Keratinocyte (primary cell): ENCODE measurements at regions not wholly inside any gene's neighbourhood (a gene's known extent, or its start where the extent isn't known, plus 50 kb on each side); places are given as distances from the start of the nearest gene placed in this dataset.

Source experiments
- DNase-seq: peaks from one replicate; pipeline ENCODE4 v3.0.0-alpha.2; 2011; ENCODE audit warnings: low read depth, missing footprints, low spot score
- FAIRE-seq: peaks from 2 replicates; lab custom pipeline; 2011; peaks lifted over from hg19 to GRCh38; lab: Jason Lieb, UNC
- H2AFZ ChIP-seq: 2 replicates; pipeline ENCODE4 v1.6.0; 2012; ENCODE audit warnings: low read length, control low read depth, inconsistent platforms; ENCODE audit not compliant: control insufficient read depth
- H3K27ac ChIP-seq: 2 replicates; pipeline ENCODE4 v1.5.1; 2011; ENCODE audit warnings: low read length; ENCODE audit not compliant: control insufficient read depth, insufficient read depth
- H3K27me3 ChIP-seq: 3 replicates; pipeline ENCODE4 v1.6.0; 2011; ENCODE audit warnings: low read length; ENCODE audit not compliant: control insufficient read depth, insufficient read depth; ENCODE audit errors: extremely low read depth
- H3K36me3 ChIP-seq, 2 experiments: 2 replicates in 1 of 2; 3 replicates in 1 of 2; pipeline ENCODE4 v1.5.1; 2011; ENCODE audit warnings: low read length in 2 of 2, mild to moderate bottlenecking in 1 of 2; ENCODE audit not compliant: control insufficient read depth in 2 of 2, insufficient read depth in 2 of 2; ENCODE audit errors: extremely low read depth in 1 of 2
- H3K4me1 ChIP-seq: 3 replicates; pipeline ENCODE4 v1.5.1; 2011; ENCODE audit warnings: low read length; ENCODE audit not compliant: control insufficient read depth, insufficient read depth; ENCODE audit errors: extremely low read depth
- H3K4me2 ChIP-seq: 3 replicates; pipeline ENCODE4 v1.6.0; 2011; ENCODE audit warnings: low read depth, low read length; ENCODE audit not compliant: control insufficient read depth, insufficient read depth; ENCODE audit errors: extremely low read depth
- H3K4me3 ChIP-seq, 3 experiments: fragments of 200-600 bp in 1 of 3; sonication (generic) in 1 of 3; 2 replicates in 2 of 3; 3 replicates in 1 of 3; pipeline ENCODE4 v1.5.1; 2011 to 2016; ENCODE audit warnings: low read length in 3 of 3, mild to moderate bottlenecking in 3 of 3, control low read depth in 2 of 3, inconsistent platforms in 1 of 3, low read depth in 1 of 3, mixed read lengths in 1 of 3, mixed run types in 1 of 3, moderate library complexity in 1 of 3; ENCODE audit not compliant: control insufficient read depth in 2 of 3, insufficient read depth in 2 of 3; ENCODE audit errors: extremely low read depth in 1 of 3
- H3K79me2 ChIP-seq: 2 replicates; pipeline ENCODE4 v1.6.0; 2012; ENCODE audit warnings: low read length; ENCODE audit not compliant: control insufficient read depth, insufficient read depth
- H3K9ac ChIP-seq: 3 replicates; pipeline ENCODE4 v1.6.0; 2011; ENCODE audit warnings: low read length; ENCODE audit not compliant: control insufficient read depth, insufficient read depth; ENCODE audit errors: extremely low read depth
- H3K9me1 ChIP-seq: 3 replicates; pipeline ENCODE4 v1.6.0; 2011; ENCODE audit warnings: low read length; ENCODE audit not compliant: control insufficient read depth, insufficient read depth; ENCODE audit errors: extremely low read depth
- H3K9me3 ChIP-seq: 2 replicates; pipeline ENCODE4 v1.5.1; 2012; ENCODE audit warnings: low read depth, low read length; ENCODE audit not compliant: control insufficient read depth
- H4K20me1 ChIP-seq: 3 replicates; pipeline ENCODE4 v1.6.0; 2011; ENCODE audit warnings: low read length; ENCODE audit not compliant: control insufficient read depth, insufficient read depth; ENCODE audit errors: extremely low read depth
- CTCF ChIP-seq, 3 experiments: IDR thresholded peaks in 1 of 3; conservative IDR thresholded peaks in 1 of 3; optimal IDR thresholded peaks in 1 of 3; 2 replicates in 2 of 3; 3 replicates in 1 of 3; pipeline versions ENCODE3 to v1.5.1; 2011; ENCODE audit warnings: low read length in 3 of 3, mild to moderate bottlenecking in 3 of 3, moderate library complexity in 2 of 3, control low read depth in 1 of 3, inconsistent platforms in 1 of 3; ENCODE audit not compliant: insufficient read depth in 2 of 3; ENCODE audit errors: extremely low read depth in 1 of 3
- EZH2 ChIP-seq: IDR thresholded peaks from one replicate; pipeline ENCODE4 v1.6.1; 2012; ENCODE audit warnings: inconsistent platforms, mild to moderate bottlenecking, low read length, moderate library complexity
- dilution Hi-C: fragments of 300-500 bp; cut with MboI; formaldehyde crosslinking; loops from one replicate; pipeline ENCODE4 v1.7.0; 2020; ENCODE audit warnings: low sequenced_read_pairs; ENCODE audit not compliant: extremely low pct_ligation_motif_present

GRCh38 chrX:57848857-57849256 lies 61.4 kb downstream of the ZXDA start:
- DNase-seq: no peak

DNA sequence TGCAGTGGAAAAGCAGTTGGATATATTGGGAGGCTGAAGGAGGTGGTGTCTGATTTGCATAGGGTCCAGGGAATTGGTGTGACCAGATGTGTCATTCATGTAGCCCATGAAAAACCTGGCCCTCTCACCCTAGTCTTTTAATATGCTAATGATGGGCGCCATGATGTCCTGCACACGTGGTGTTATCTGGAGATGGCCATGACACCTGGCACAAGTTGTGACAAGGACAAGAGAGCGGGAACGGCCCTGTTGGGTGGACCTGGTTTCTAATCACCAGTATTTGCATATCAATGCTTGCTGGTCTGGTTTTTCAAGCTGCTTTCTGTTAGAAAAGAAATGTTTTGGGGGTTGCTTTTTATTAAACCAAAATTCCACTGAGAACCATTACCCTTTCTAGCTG lies 87.4 kb downstream of the ZXDA start:
- no peaks in the 10 kb centered on the region for H3K79me2 ChIP-seq
- no peak overlapping the region for H3K4me3 ChIP-seq
- no peaks in the 10 kb centered on the region for H3K9me3 ChIP-seq
- no peak overlapping the region for H3K27ac ChIP-seq
- H3K36me3 ChIP-seq: no peaks in the 10 kb centered on the region
- no peaks in the 10 kb centered on the region for H4K20me1 ChIP-seq
- dilution Hi-C loops: no loop called here
- H2AFZ ChIP-seq: no peak overlapping the region
- TF ChIP-seq EZH2: no peak
- no peak for TF ChIP-seq CTCF (optimal IDR thresholded peaks at IDR 0.05 in 1 of 3, IDR thresholded peaks at IDR 0.05 in 1 of 3, conservative IDR thresholded peaks at IDR 0.05 in 1 of 3; ENCODE audit: extremely low read depth in 1 of 3, insufficient read depth in 2 of 3, low read length in 3 of 3)
- no peaks in the 10 kb centered on the region for H3K9me1 ChIP-seq
- no peaks in the 10 kb centered on the region for H3K27me3 ChIP-seq
- no peak overlapping the region for H3K9ac ChIP-seq
- H3K4me1 ChIP-seq: no peaks in the 10 kb centered on the region
- no peak for DNase-seq
- no peak overlapping the region for H3K4me2 ChIP-seq
- FAIRE-seq: no peak

More at GRCh38 chrX:57848857-57849256, 61.4 kb downstream of the ZXDA start:
- Histone ChIP-seq H3K9ac (no peak overlapping the region), H3K9me1 (no peaks in the 10 kb centered on the region), H3K4me3 (no peak overlapping the region), H2AFZ (no peak overlapping the region), H3K36me3 (no peaks in the 10 kb centered on the region), H3K9me3 (no peaks in the 10 kb centered on the region), H3K4me1 (no peaks in the 10 kb centered on the region), H3K27me3 (no peaks in the 10 kb centered on the region), H3K27ac (no peak overlapping the region), H4K20me1 (no peaks in the 10 kb centered on the region), H3K4me2 (no peak overlapping the region), H3K79me2 (no peaks in the 10 kb centered on the region)
- TF ChIP-seq EZH2: no peak
- TF ChIP-seq CTCF (optimal IDR thresholded peaks at IDR 0.05 in 1 of 3, IDR thresholded peaks at IDR 0.05 in 1 of 3, conservative IDR thresholded peaks at IDR 0.05 in 1 of 3; ENCODE audit: extremely low read depth in 1 of 3, insufficient read depth in 2 of 3, low read length in 3 of 3): no peak
- FAIRE-seq: no peak
- dilution Hi-C loops: no loop called here
